Stomach (tissue), 8 donors: ENCODE measurements at regions not wholly inside any gene's neighbourhood (a gene's known extent, or its start where the extent isn't known, plus 50 kb on each side); places are given as distances from the start of the nearest gene placed in this dataset.

ENCODE experiments used
- DNase-seq, 2 donors: peaks; one replicate each; pipeline versions ENCODE4 v3.0.0 to v3.0.0-alpha.2; 2013 to 2019
- H3K27ac ChIP-seq, 5 donors: fragments of 200-600 bp in 4 of 5; sonication (generic) in 4 of 5; one replicate each; pipeline ENCODE4 v1.5.1; 2013 to 2019; ENCODE audit warnings: mild to moderate bottlenecking in 1 of 5, moderate library complexity in 1 of 5
- H3K27me3 ChIP-seq, 3 donors: fragments of 200-600 bp; sonication (generic); one replicate each; pipeline ENCODE4 v1.5.1; 2017 to 2019; ENCODE audit warnings: mixed run types in 1 of 3
- H3K36me3 ChIP-seq, 4 donors: fragments of 200-600 bp; sonication (generic); 1 replicate in 3 of 4; 2 replicates in 1 of 4; pipeline ENCODE4 v1.5.1; 2016 to 2019
- H3K4me1 ChIP-seq, 4 donors: fragments of 200-600 bp; sonication (generic); one replicate each; pipeline ENCODE4 v1.5.1; 2016 to 2019
- H3K4me3 ChIP-seq, 4 donors: fragments of 200-600 bp; sonication (generic) in 3 of 4; one replicate each; pipeline ENCODE4 v1.5.1; 2016 to 2019; ENCODE audit warnings: mild to moderate bottlenecking in 1 of 4
- H3K9me3 ChIP-seq, 4 donors: fragments of 200-600 bp; sonication (generic); one replicate each; pipeline ENCODE4 v1.5.1; 2016 to 2019
- CTCF ChIP-seq, 7 experiments: fragments of 450-650 bp in 4 of 7; fragments of 200-600 bp in 3 of 7; sonication (generic) in 3 of 7; IDR thresholded peaks; one replicate each; pipeline ENCODE4 v1.5.1; 2016 to 2019; ENCODE audit warnings: antibody characterized with exemption in 7 of 7, control low read depth in 2 of 7, mild to moderate bottlenecking in 1 of 7
- EP300 ChIP-seq: sonication (generic); formaldehyde crosslinking; IDR thresholded peaks from one replicate; pipeline ENCODE4 v1.6.1; 2017; ENCODE audit warnings: antibody characterized with exemption
- POLR2A ChIP-seq, 4 donors: fragments of 450-650 bp; IDR thresholded peaks; one replicate each; pipeline ENCODE4 v1.6.1; 2016; ENCODE audit warnings: antibody characterized with exemption in 4 of 4, control low read depth in 2 of 4, mild to moderate bottlenecking in 1 of 4, moderate library complexity in 1 of 4
- POLR2AphosphoS5 ChIP-seq, 3 donors: sonication (generic); formaldehyde crosslinking; IDR thresholded peaks; one replicate each; pipeline ENCODE4 v1.6.1; 2016; ENCODE audit warnings: antibody characterized with exemption in 3 of 3
- WGBS, 5 donors: extraction: QIAGEN DNeasy Blood & Tissue Kit in 3 of 5; methylation state at CpG; one replicate each; pipeline versions ENCODE4 v1.1.5 to v1.1.7; 2013 to 2018; 5-methylcytosine and 5-hydroxymethylcytosine counted together
- intact Hi-C: fragments of 100-400 bp; cut with DNase I; formaldehyde crosslinking; loops from one replicate; pipeline ENCODE4 v1.15.1; 2023; ENCODE audit warnings: low total_unique reads
- donor health status: healthy with polysubstance abuse.
- donor health status: Bipolar disorder and iron deficiency.
- donor health status: healthy.

GRCh38 chr7:17495655-17496394, 197.4 kb downstream of the AHR start:
- H3K9me3 ChIP-seq = no peaks in the 10 kb centered on the region
- no peaks in the 10 kb centered on the region for H3K4me1 ChIP-seq
- intact Hi-C loops = no loop called here
- no peaks in the 10 kb centered on the region for H3K36me3 ChIP-seq
- no peaks in the 10 kb centered on the region for H3K27me3 ChIP-seq
- no peak for TF ChIP-seq POLR2A (IDR thresholded peaks at IDR 0.05)
- TF ChIP-seq POLR2AphosphoS5 (IDR thresholded peaks at IDR 0.05) = no peak
- TF ChIP-seq EP300 = no peak
- 90 to 95% (median 92%) methylated on average over 2 of the region's 2 CpGs for WGBS, 5 donors
- H3K4me3 ChIP-seq = no peak overlapping the region
- no peak for DNase-seq
- H3K27ac ChIP-seq = no peak overlapping the region

- H3K27me3 ChIP-seq = no peaks in the 10 kb centered on the region
- no peaks in the 10 kb centered on the region for H3K36me3 ChIP-seq
- TF ChIP-seq EP300 (no peak), CTCF (IDR thresholded peaks at IDR 0.05) (no peak), POLR2A (IDR thresholded peaks at IDR 0.05) (no peak)
- no peaks in the 10 kb centered on the region for H3K4me1 ChIP-seq
- WGBS, 5 donors = 90 to 98% (median 97%) methylated on average over 1 of the region's 1 CpG
- H3K9me3 ChIP-seq = no peaks in the 10 kb centered on the region
- intact Hi-C loops = no loop called here
- H3K27ac ChIP-seq = no peak overlapping the region
- no peak for DNase-seq
- no peak overlapping the region for H3K4me3 ChIP-seq
Observed at GRCh38 chr7:17497136-17497535, 198.7 kb downstream of the AHR start.

- TF ChIP-seq CTCF (IDR thresholded peaks at IDR 0.05) (no peak), POLR2AphosphoS5 (IDR thresholded peaks at IDR 0.05) (no peak), POLR2A (IDR thresholded peaks at IDR 0.05) (no peak), EP300 (no peak)
- Histone ChIP-seq H3K9me3 (no peaks in the 10 kb centered on the region), H3K4me1 (no peaks in the 10 kb centered on the region), H3K36me3 (no peaks in the 10 kb centered on the region), H3K27ac (no peak overlapping the region), H3K27me3 (no peaks in the 10 kb centered on the region), H3K4me3 (no peak overlapping the region)
- no peak for DNase-seq
- intact Hi-C loops = no loop called here
- 42 to 60% (median 54%) methylated on average over 5 of the region's 5 CpGs for WGBS, 5 donors
Observed at GRCh38 chr7:17497549-17498167, 199.2 kb downstream of the AHR start.

- WGBS, 5 donors = 76 to 95% (median 86%) methylated on average over 4 of the region's 4 CpGs
- H3K4me1 ChIP-seq = no peaks in the 10 kb centered on the region
- H3K36me3 ChIP-seq = no peaks in the 10 kb centered on the region
- H3K9me3 ChIP-seq = no peaks in the 10 kb centered on the region
- DNase-seq = no peak
- H3K27me3 ChIP-seq = no peaks in the 10 kb centered on the region
- intact Hi-C loops = no loop called here
- H3K4me3 ChIP-seq = no peak overlapping the region
- no peak for TF ChIP-seq POLR2A (IDR thresholded peaks at IDR 0.05)
- TF ChIP-seq POLR2AphosphoS5 (IDR thresholded peaks at IDR 0.05) = no peak
- no peak for TF ChIP-seq CTCF (IDR thresholded peaks at IDR 0.05)
- no peak overlapping the region for H3K27ac ChIP-seq
Observed at GRCh38 chr7:17498230-17498629, 199.8 kb downstream of the AHR start.

- TF ChIP-seq CTCF (IDR thresholded peaks at IDR 0.05) (no peak), EP300 (no peak)
- Histone ChIP-seq H3K9me3 (no peaks in the 10 kb centered on the region), H3K27me3 (no peaks in the 10 kb centered on the region), H3K4me3 (no peak overlapping the region), H3K4me1 (peaks cover 0 to 4% (median 0%) of the 10 kb centered on the region in 4 donors), H3K36me3 (no peaks in the 10 kb centered on the region), H3K27ac (no peak overlapping the region)
- no peak for DNase-seq
- intact Hi-C loops = no loop called here
Observed at GRCh38 chr7:17500736-17501135, 202.3 kb downstream of the AHR start.
